Breast epithelium (tissue), 3 donors: ENCODE measurements at regions not wholly inside any gene's neighbourhood (a gene's known extent, or its start where the extent isn't known, plus 50 kb on each side); places are given as distances from the start of the nearest gene placed in this dataset.

Experiments
- POLR2A ChIP-seq: fragments of 450-650 bp; IDR thresholded peaks from one replicate; pipeline ENCODE4 v1.6.1; 2016; ENCODE audit warnings: antibody characterized with exemption, mild to moderate bottlenecking, moderate library complexity
- TF ChIP-seq, protein P1 (sequence below), 3 donors: fragments of 450-650 bp; IDR thresholded peaks; one replicate each; pipeline ENCODE4 v1.5.1; 2016 to 2017; ENCODE audit warnings: antibody characterized with exemption in 3 of 3, mild to moderate bottlenecking in 3 of 3, moderate library complexity in 3 of 3

DNA sequence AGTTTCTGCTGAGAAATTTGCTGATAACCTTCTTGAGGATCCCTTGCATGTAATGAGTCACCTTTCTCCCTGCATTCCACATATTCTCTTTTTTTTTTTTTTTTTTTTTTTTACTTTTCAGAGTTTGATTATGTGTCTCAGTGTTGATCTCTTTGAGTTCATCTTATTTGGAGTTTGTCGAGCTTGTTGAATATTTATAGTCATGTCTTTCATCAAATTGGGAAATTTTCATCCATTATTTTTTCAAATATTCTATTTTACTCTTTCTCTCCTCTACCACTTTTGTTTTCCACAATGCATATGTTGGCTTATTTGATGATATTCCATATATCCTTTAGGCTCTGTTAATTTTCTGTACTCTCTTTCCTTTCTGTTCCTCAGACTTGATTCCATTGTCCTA lies 136.1 kb downstream of the MAD2L1 start:
- no peak for TF ChIP-seq POLR2A
- TF ChIP-seq, protein P1, sequence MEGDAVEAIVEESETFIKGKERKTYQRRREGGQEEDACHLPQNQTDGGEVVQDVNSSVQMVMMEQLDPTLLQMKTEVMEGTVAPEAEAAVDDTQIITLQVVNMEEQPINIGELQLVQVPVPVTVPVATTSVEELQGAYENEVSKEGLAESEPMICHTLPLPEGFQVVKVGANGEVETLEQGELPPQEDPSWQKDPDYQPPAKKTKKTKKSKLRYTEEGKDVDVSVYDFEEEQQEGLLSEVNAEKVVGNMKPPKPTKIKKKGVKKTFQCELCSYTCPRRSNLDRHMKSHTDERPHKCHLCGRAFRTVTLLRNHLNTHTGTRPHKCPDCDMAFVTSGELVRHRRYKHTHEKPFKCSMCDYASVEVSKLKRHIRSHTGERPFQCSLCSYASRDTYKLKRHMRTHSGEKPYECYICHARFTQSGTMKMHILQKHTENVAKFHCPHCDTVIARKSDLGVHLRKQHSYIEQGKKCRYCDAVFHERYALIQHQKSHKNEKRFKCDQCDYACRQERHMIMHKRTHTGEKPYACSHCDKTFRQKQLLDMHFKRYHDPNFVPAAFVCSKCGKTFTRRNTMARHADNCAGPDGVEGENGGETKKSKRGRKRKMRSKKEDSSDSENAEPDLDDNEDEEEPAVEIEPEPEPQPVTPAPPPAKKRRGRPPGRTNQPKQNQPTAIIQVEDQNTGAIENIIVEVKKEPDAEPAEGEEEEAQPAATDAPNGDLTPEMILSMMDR (IDR thresholded peaks at IDR 0.05), result no peak
